ENCODE measurements at regions not wholly inside any gene's neighbourhood (a gene's known extent, or its start where the extent isn't known, plus 50 kb on each side); places are given as distances from the start of the nearest gene placed in this dataset.

- no peak for DNase-seq (ENCODE audit: low read depth)
- H3K4me3 ChIP-seq (replicated peaks; ENCODE audit: low read depth, low read length) = no peak overlapping the region
- TF ChIP-seq CTCF (IDR thresholded peaks at IDR 0.05; ENCODE audit: low read length, missing control alignments) = no peak
Observed at GRCh38 chr4:130172156-130172555, 1076.2 kb downstream of the C4orf33 start.

- TF ChIP-seq CTCF (IDR thresholded peaks at IDR 0.05; ENCODE audit: low read length, missing control alignments) = no peak
- H3K4me3 ChIP-seq (replicated peaks; ENCODE audit: low read depth, low read length) = no peak overlapping the region
Observed at GRCh38 chr4:130178106-130178505, 1082.2 kb downstream of the C4orf33 start.

GRCh38 chr4:130183096-130183495 is 1087.1 kb downstream of the C4orf33 start:
- no peak overlapping the region for H3K4me3 ChIP-seq (replicated peaks; ENCODE audit: low read depth, low read length)
- TF ChIP-seq CTCF (IDR thresholded peaks at IDR 0.05; ENCODE audit: low read length, missing control alignments) = no peak
- DNase-seq (ENCODE audit: low read depth) = no peak

More at GRCh38 chr4:130178106-130178505, 1082.2 kb downstream of the C4orf33 start:
- no peak for DNase-seq (ENCODE audit: low read depth)

GRCh38 chr4:130183766-130184165 is 1087.8 kb downstream of the C4orf33 start:
- no peak for DNase-seq (ENCODE audit: low read depth)
- no peak for TF ChIP-seq CTCF (IDR thresholded peaks at IDR 0.05; ENCODE audit: low read length, missing control alignments)
- H3K4me3 ChIP-seq (replicated peaks; ENCODE audit: low read depth, low read length) = no peak overlapping the region

- no peak for TF ChIP-seq CTCF (IDR thresholded peaks at IDR 0.05; ENCODE audit: low read length, missing control alignments)
- H3K4me3 ChIP-seq (replicated peaks; ENCODE audit: low read depth, low read length) = no peak overlapping the region
- DNase-seq (ENCODE audit: low read depth) = no peak
Observed at GRCh38 chr4:130185123-130185522, 1089.2 kb downstream of the C4orf33 start.

- DNase-seq (ENCODE audit: low read depth) = no peak
- H3K4me3 ChIP-seq (replicated peaks; ENCODE audit: low read depth, low read length) = no peak overlapping the region
- TF ChIP-seq CTCF (IDR thresholded peaks at IDR 0.05; ENCODE audit: low read length, missing control alignments) = no peak
Observed at GRCh38 chr4:130186931-130187330, 1091.0 kb downstream of the C4orf33 start.

- no peak for DNase-seq (ENCODE audit: low read depth)
- H3K4me3 ChIP-seq (replicated peaks; ENCODE audit: low read depth, low read length) = no peak overlapping the region
- no peak for TF ChIP-seq CTCF (IDR thresholded peaks at IDR 0.05; ENCODE audit: low read length, missing control alignments)
Observed at GRCh38 chr4:130187587-130187986, 1091.6 kb downstream of the C4orf33 start.
